ENCODE measurements at regions not wholly inside any gene's neighbourhood (a gene's known extent, or its start where the extent isn't known, plus 50 kb on each side); places are given as distances from the start of the nearest gene placed in this dataset.

DNA sequence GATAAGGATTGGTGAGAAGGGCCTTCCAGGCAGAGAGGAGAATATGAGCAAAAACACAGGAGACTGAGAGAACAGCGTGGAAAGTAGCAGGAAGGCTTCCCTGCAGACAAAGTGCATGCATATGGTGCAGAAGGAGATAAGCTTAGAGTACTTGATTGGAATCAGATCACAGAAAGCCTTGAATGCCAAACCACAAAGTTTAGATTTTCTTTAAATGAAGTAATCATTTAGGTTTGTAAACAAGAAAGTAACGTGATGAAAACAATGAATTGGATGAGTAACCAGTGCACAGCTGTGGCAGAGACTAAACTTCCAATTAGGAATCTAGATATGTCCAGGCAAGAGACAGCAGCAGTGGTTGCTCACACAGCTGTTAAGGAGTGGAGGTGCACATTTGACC is 83.8 kb upstream of the C1QTNF7 start:
- H3K4me1 ChIP-seq (ENCODE audit: insufficient read depth, low read length): peaks cover 3% of the 10 kb centered on the region; the same call in 1 of the 2 replicates
- H3K9me3 ChIP-seq (ENCODE audit: insufficient read depth, low read depth, low read length): no peaks in the 10 kb centered on the region
- H3K9ac ChIP-seq (ENCODE audit: low read depth, low read length): no peak overlapping the region
- no peaks in the 10 kb centered on the region for H3K36me3 ChIP-seq (ENCODE audit: insufficient read depth, low read depth, low read length)
- no peak overlapping the region for H3K4me3 ChIP-seq (ENCODE audit: low read length)
- no peak overlapping the region for H3K27ac ChIP-seq (ENCODE audit: low read length)
- no peaks in the 10 kb centered on the region for H3K27me3 ChIP-seq (ENCODE audit: insufficient read depth, low read length)

DNA sequence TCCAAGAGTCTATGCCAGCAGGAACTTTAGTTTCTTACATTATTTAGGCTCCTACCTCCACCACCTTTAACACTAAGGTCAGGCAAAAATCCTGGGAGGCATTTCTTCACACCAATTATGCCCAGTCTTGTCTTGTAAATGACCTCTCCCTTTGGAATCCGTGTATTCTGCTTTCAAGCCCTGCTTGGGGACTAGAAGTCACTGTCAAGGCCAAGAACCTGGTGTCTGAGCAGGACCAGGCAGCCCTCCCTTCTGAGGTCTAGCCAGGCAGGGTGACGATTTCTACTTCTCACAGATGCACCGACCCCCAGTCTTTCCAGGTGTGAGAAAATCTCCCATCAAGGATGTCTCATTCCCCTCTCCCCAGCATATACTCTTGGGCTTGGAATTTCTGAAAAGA is 82.7 kb upstream of the C1QTNF7 start:
- Histone ChIP-seq H3K9me3 (ENCODE audit: insufficient read depth, low read depth, low read length) (no peaks in the 10 kb centered on the region), H3K4me3 (ENCODE audit: low read length) (no peak overlapping the region), H3K9ac (ENCODE audit: low read depth, low read length) (no peak overlapping the region), H3K27me3 (ENCODE audit: insufficient read depth, low read length) (no peaks in the 10 kb centered on the region), H3K36me3 (ENCODE audit: insufficient read depth, low read depth, low read length) (no peaks in the 10 kb centered on the region), H3K4me1 (ENCODE audit: insufficient read depth, low read length) (peaks cover 3% of the 10 kb centered on the region; the same call in 1 of the 2 replicates), H3K27ac (ENCODE audit: low read length) (no peak overlapping the region)

DNA sequence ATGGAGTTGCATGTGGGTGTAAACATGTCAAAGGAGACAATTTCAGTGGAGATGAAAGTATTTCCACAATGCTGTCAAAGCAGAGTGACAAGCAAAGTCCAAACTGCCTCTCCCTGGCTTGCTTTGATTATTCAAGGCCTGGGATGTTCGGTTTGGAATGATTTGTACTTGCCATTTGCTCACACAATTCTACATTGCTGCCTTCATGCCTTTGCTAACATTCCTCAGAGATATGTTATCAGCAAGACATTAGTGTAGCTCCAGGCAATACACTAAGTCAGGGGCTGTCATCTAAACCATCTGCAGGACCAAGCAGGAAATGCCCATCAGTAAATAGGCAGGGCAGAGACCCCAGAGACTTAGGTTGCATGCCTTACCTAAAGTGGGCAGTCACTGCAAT is 79.6 kb upstream of the C1QTNF7 start:
- Histone ChIP-seq H3K9me3 (ENCODE audit: insufficient read depth, low read depth, low read length) (no peaks in the 10 kb centered on the region), H3K36me3 (ENCODE audit: insufficient read depth, low read depth, low read length) (no peaks in the 10 kb centered on the region), H3K27ac (ENCODE audit: low read length) (no peak overlapping the region), H3K9ac (ENCODE audit: low read depth, low read length) (no peak overlapping the region), H3K4me1 (ENCODE audit: insufficient read depth, low read length) (peaks cover 3% of the 10 kb centered on the region; the same call in 1 of the 2 replicates), H3K4me3 (ENCODE audit: low read length) (no peak overlapping the region), H3K27me3 (ENCODE audit: insufficient read depth, low read length) (no peaks in the 10 kb centered on the region)

DNA sequence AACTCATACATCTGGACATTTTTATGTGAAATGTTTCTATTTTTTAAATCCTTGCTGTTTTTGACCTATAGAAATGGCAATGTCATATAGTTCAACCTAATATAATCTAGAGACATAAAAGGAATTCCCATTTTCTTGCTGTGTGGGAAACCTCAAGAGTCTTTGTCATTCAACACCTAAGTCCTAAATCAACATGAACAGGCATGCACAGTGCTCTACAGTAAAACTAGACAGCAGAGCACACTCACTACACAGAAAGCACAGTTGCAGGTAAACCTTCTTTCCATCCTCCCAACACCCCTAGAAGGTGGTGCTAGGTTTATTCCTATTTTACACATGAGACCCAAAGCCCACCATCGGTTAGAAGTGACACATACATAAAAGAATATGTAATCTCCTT is 79.1 kb upstream of the C1QTNF7 start:
- peaks cover 3% of the 10 kb centered on the region; the same call in 1 of the 2 replicates for H3K4me1 ChIP-seq (ENCODE audit: insufficient read depth, low read length)
- no peaks in the 10 kb centered on the region for H3K36me3 ChIP-seq (ENCODE audit: insufficient read depth, low read depth, low read length)
- H3K27ac ChIP-seq (ENCODE audit: low read length): no peak overlapping the region
- H3K27me3 ChIP-seq (ENCODE audit: insufficient read depth, low read length): no peaks in the 10 kb centered on the region
- H3K4me3 ChIP-seq (ENCODE audit: low read length): no peak overlapping the region
- no peaks in the 10 kb centered on the region for H3K9me3 ChIP-seq (ENCODE audit: insufficient read depth, low read depth, low read length)
- H3K9ac ChIP-seq (ENCODE audit: low read depth, low read length): no peak overlapping the region

DNA sequence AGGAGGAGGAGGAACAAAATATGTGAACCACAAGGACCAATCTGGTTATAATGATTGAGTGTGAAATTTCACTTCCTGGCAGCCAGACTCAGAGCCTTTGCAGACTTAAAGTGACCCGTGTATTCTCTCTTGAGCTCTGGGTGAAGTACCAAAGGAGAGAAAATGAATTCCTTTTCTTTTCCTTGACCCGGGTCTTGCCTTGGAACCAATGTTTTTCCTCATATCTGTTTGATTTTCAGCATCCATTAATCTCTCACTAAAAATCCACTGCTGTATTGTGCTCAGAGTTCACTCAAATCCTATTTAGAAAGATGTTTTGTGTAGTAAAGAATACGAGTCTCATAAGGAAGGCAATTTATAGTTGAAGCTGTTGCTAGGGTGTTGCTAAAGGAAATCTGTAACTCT is 78.3 kb upstream of the C1QTNF7 start:
- Histone ChIP-seq H3K4me1 (ENCODE audit: insufficient read depth, low read length) (peaks cover 3% of the 10 kb centered on the region; the same call in 1 of the 2 replicates), H3K27ac (ENCODE audit: low read length) (no peak overlapping the region), H3K4me3 (ENCODE audit: low read length) (no peak overlapping the region), H3K36me3 (ENCODE audit: insufficient read depth, low read depth, low read length) (no peaks in the 10 kb centered on the region), H3K9me3 (ENCODE audit: insufficient read depth, low read depth, low read length) (no peaks in the 10 kb centered on the region), H3K27me3 (ENCODE audit: insufficient read depth, low read length) (no peaks in the 10 kb centered on the region), H3K9ac (ENCODE audit: low read depth, low read length) (no peak overlapping the region)

DNA sequence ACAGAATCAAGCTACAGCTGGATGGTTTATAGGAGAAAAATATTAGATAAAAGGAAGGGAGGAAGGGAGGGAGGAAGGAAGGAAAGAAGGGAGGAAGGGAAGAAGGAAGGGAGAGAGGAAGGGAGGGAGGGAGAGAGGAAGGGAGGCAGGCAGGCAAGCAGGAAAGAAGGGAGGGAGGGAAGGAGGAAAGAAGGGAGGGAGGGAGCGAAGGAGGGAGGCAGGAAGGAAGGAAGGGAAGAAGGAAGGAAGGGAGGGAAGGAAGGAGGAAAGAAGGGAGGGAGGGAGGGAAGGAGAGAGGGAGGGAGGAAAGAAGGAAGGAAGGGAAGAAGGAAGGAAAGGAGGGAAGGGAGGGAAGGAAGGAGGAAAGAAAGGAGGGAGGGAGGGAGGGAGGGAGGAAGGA is 77.9 kb upstream of the C1QTNF7 start:
- Histone ChIP-seq H3K4me1 (ENCODE audit: insufficient read depth, low read length) (peaks cover under 1% of the 10 kb centered on the region; the same call in 1 of the 2 replicates), H3K4me3 (ENCODE audit: low read length) (no peak overlapping the region), H3K27ac (ENCODE audit: low read length) (no peak overlapping the region), H3K36me3 (ENCODE audit: insufficient read depth, low read depth, low read length) (no peaks in the 10 kb centered on the region), H3K27me3 (ENCODE audit: insufficient read depth, low read length) (no peaks in the 10 kb centered on the region), H3K9me3 (ENCODE audit: insufficient read depth, low read depth, low read length) (no peaks in the 10 kb centered on the region), H3K9ac (ENCODE audit: low read depth, low read length) (no peak overlapping the region)

DNA sequence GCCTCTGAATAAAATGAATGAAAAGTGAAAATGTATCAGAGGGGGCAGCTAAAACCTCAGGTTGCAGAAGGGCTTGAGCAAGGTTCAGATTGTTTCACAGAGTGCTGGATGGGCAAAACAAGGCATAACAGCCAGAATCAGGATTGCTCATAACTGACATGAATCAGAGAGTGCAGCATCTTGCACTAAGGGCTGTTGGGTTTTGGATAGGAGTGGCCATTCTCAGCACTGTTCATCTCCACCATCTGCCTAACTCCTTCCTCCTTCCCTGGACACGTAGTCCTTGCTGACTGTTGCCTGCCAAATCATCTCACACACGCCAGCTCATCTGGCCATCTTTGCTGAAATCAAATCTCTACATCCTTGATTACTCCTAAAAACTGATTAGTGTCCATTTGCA is 75.3 kb upstream of the C1QTNF7 start:
- no peak overlapping the region for H3K9ac ChIP-seq (ENCODE audit: low read depth, low read length)
- H3K27ac ChIP-seq (ENCODE audit: low read length): no peak overlapping the region
- no peak overlapping the region for H3K4me3 ChIP-seq (ENCODE audit: low read length)
- no peaks in the 10 kb centered on the region for H3K4me1 ChIP-seq (ENCODE audit: insufficient read depth, low read length)
- no peaks in the 10 kb centered on the region for H3K36me3 ChIP-seq (ENCODE audit: insufficient read depth, low read depth, low read length)
- no peaks in the 10 kb centered on the region for H3K9me3 ChIP-seq (ENCODE audit: insufficient read depth, low read depth, low read length)
- no peaks in the 10 kb centered on the region for H3K27me3 ChIP-seq (ENCODE audit: insufficient read depth, low read length)

DNA sequence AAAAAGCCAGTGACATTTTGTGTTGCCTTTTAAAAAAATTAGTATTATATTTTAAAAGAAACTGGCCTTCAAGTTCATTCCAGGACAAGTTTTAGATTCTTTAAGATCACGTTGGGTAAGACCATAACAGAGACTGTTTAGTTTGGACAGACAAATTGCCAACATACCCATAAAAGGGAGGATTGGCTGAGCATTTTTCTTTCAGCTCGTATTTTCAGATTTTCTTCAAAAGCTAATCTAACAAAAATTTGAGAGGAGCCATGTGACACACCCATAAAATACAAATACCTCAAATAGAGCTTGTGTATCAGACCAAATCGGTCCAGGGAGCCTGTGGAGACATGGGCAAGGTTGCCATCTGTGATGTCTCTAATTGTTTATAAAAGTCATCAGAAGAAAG is 74.6 kb upstream of the C1QTNF7 start:
- Histone ChIP-seq H3K36me3 (ENCODE audit: insufficient read depth, low read depth, low read length) (no peaks in the 10 kb centered on the region), H3K4me3 (ENCODE audit: low read length) (no peak overlapping the region), H3K27ac (ENCODE audit: low read length) (no peak overlapping the region), H3K9ac (ENCODE audit: low read depth, low read length) (no peak overlapping the region), H3K4me1 (ENCODE audit: insufficient read depth, low read length) (no peaks in the 10 kb centered on the region), H3K9me3 (ENCODE audit: insufficient read depth, low read depth, low read length) (no peaks in the 10 kb centered on the region), H3K27me3 (ENCODE audit: insufficient read depth, low read length) (no peaks in the 10 kb centered on the region)

DNA sequence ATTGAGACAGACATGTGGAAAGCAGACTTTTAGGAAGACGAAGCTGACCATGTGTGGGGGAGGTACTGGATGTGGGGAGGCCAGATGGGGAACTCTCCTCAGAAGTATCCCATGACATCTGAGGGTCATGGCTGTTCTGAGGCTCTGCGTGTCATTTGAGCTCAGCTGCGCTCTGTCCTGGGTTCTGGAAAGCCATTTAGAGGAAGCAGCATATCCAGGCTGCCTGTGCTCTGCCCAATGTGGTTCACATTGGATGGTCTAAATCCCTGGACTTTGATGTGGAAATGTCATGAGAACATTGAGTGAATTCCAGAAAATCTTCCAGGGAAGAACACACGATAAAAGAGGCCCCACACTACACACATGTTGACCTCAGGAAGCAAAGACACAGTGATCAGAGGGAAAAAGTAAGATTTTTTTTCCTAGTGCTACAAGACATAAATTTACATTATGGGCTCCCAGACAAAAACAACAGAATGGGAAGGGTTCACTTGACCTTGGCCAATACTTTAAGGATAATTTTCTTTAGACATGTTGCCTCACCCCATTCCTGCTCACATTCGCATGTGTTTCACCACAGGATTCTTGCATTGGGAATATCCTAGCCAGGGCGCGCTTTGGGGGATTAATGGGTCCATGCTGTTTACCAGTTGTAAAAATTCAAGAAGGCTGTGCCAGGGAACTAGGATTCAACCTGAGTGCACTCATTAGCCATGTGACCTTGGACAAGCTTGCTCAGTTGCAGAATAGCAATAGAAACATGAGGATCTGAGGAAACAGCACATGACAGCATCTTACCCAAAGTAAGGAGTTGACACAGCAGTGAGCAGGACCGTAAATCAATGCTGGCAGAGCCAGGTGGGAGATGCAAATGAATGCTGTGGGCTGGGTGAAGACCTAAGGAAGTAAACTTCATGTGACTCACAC is 73.2 kb upstream of the C1QTNF7 start:
- no peaks in the 10 kb centered on the region for H3K27me3 ChIP-seq (ENCODE audit: insufficient read depth, low read length)
- no peaks in the 10 kb centered on the region for H3K9me3 ChIP-seq (ENCODE audit: insufficient read depth, low read depth, low read length)
- H3K4me3 ChIP-seq (ENCODE audit: low read length): no peak overlapping the region
- no peak overlapping the region for H3K9ac ChIP-seq (ENCODE audit: low read depth, low read length)
- no peaks in the 10 kb centered on the region for H3K4me1 ChIP-seq (ENCODE audit: insufficient read depth, low read length)
- H3K27ac ChIP-seq (ENCODE audit: low read length): no peak overlapping the region
- no peaks in the 10 kb centered on the region for H3K36me3 ChIP-seq (ENCODE audit: insufficient read depth, low read depth, low read length)

DNA sequence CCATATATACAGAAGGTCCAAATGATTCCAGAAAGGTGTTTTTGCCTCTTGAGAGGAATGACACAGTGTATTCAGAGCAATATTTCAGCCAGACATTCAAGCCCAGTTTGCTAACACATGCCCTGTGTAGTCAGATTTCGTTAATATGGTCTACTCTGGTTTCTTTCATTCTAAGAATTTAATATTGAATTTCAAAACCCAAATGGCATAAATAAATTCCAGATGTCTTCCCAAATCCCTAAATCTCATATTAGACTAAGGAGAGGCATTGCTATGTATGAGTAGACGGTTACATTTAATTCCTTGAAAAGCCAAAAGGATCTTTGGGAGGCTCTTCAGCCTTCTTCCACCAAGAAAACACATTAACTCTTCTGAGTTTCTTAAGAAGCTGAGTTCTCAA is 66.3 kb upstream of the C1QTNF7 start:
- H3K9me3 ChIP-seq (ENCODE audit: insufficient read depth, low read depth, low read length): no peaks in the 10 kb centered on the region
- H3K36me3 ChIP-seq (ENCODE audit: insufficient read depth, low read depth, low read length): no peaks in the 10 kb centered on the region
- H3K4me3 ChIP-seq (ENCODE audit: low read length): no peak overlapping the region
- no peak overlapping the region for H3K27ac ChIP-seq (ENCODE audit: low read length)
- no peak overlapping the region for H3K9ac ChIP-seq (ENCODE audit: low read depth, low read length)
- H3K27me3 ChIP-seq (ENCODE audit: insufficient read depth, low read length): no peaks in the 10 kb centered on the region
- H3K4me1 ChIP-seq (ENCODE audit: insufficient read depth, low read length): peaks cover 4% of the 10 kb centered on the region; the same call in 1 of the 2 replicates

DNA sequence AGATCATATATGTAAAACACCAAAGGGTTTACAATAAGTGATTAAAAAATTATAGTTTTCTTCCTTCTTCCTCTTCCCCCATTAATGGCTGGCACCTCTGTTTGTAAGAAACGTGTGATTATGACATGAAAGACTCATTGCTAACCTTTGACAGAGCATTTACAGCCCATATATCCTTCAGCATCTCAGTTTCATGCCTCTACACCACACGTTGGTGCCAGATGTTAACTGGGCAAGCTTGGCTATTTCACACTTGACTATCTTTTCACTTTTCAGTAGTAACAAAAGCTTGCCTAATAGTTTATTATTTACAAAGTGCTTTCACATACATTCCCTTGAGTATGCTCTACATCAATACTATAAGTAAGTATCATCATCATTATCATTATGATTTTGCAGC is 65.3 kb upstream of the C1QTNF7 start:
- peaks cover 4% of the 10 kb centered on the region; the same call in 1 of the 2 replicates for H3K4me1 ChIP-seq (ENCODE audit: insufficient read depth, low read length)
- no peaks in the 10 kb centered on the region for H3K36me3 ChIP-seq (ENCODE audit: insufficient read depth, low read depth, low read length)
- H3K27me3 ChIP-seq (ENCODE audit: insufficient read depth, low read length): no peaks in the 10 kb centered on the region
- H3K9me3 ChIP-seq (ENCODE audit: insufficient read depth, low read depth, low read length): no peaks in the 10 kb centered on the region
- H3K9ac ChIP-seq (ENCODE audit: low read depth, low read length): no peak overlapping the region
- no peak overlapping the region for H3K27ac ChIP-seq (ENCODE audit: low read length)
- H3K4me3 ChIP-seq (ENCODE audit: low read length): no peak overlapping the region

DNA sequence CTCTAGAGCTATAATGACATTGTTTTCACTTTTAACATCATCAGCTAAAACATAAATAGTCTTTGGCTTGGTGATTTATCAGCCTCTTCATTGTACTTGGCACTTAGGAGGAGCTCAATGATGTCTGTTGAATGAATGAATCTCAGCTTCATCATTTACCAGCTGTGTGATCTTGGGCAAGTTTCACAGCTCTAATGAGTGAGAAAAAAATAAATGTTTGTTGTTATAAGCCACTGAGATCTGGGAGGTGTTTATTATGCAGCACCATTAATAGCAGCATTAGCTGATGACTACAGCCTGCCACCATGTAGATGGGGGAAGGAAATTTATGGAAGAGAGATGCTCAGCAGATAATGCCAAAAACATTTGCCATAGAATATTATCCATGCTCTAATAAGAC is 63.6 kb upstream of the C1QTNF7 start:
- H3K27me3 ChIP-seq (ENCODE audit: insufficient read depth, low read length): no peaks in the 10 kb centered on the region
- no peak overlapping the region for H3K9ac ChIP-seq (ENCODE audit: low read depth, low read length)
- H3K36me3 ChIP-seq (ENCODE audit: insufficient read depth, low read depth, low read length): no peaks in the 10 kb centered on the region
- H3K9me3 ChIP-seq (ENCODE audit: insufficient read depth, low read depth, low read length): no peaks in the 10 kb centered on the region
- H3K4me1 ChIP-seq (ENCODE audit: insufficient read depth, low read length): peaks cover 4% of the 10 kb centered on the region; the same call in 1 of the 2 replicates
- no peak overlapping the region for H3K4me3 ChIP-seq (ENCODE audit: low read length)
- no peak overlapping the region for H3K27ac ChIP-seq (ENCODE audit: low read length)
